ENCODE measurements at regions not wholly inside any gene's neighbourhood (a gene's known extent, or its start where the extent isn't known, plus 50 kb on each side); places are given as distances from the start of the nearest gene placed in this dataset.

DNA sequence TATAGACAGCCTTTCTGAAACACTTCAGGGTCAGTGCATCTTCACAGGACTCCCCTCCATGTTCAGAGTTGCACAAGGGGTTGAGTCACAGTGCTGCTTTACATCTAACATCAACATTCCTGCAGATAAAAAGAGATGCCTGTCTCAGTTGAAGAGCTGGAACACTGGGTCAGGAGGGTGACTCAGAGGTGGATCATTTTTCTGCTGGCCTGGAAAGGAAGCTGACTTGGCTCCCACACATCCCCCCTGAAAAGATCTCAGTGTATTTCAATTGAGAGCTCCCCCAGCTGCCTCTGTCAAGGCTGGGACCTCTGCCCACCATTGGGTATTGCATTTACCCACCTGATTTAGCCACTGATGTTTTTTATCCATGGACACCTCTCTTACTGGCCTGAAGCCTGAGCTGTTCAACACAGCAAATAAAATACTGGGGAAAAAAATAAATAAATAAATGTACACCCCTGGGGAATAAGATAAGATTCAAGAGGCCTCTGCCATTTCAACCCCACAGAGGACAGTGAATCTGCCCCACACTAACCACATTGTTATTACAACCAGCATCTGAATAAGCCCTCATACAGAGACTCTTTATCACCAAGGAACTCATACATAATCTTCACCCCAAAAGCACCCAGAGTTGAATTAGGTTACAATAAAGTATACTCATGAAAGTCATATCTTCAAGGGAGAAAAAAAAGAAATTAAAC lies 716.4 kb downstream of the SEMA5A start (continued):
- TF ChIP-seq, protein P1, sequence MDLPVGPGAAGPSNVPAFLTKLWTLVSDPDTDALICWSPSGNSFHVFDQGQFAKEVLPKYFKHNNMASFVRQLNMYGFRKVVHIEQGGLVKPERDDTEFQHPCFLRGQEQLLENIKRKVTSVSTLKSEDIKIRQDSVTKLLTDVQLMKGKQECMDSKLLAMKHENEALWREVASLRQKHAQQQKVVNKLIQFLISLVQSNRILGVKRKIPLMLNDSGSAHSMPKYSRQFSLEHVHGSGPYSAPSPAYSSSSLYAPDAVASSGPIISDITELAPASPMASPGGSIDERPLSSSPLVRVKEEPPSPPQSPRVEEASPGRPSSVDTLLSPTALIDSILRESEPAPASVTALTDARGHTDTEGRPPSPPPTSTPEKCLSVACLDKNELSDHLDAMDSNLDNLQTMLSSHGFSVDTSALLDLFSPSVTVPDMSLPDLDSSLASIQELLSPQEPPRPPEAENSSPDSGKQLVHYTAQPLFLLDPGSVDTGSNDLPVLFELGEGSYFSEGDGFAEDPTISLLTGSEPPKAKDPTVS (IDR thresholded peaks at IDR 0.05; ENCODE audit: low read depth, low read length), result no peak
- TF ChIP-seq RB1 (IDR thresholded peaks at IDR 0.05; ENCODE audit: borderline replicate concordance) (no peak), TAF1 (IDR thresholded peaks at IDR 0.05; ENCODE audit: borderline replicate concordance, low read depth, low read length) (no peak)

DNA sequence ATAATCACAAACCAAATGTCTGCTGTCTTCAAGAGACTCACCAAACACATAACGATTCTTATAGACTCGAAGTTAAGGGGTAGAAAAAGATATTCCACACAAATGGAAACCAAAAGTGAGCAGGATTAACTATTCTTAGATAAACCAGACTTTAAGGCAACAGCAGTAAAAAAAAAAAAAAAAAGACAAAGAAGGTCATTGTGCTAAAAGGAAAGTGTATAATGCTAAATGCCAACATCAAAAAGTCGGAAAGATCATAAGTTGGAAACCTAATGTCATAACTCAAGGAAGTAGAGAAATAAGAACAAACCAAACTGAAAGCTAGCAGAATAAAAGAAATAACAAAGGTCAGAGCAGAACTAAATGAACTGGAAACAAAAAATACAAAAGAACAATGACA lies 714.6 kb downstream of the SEMA5A start:
- no peak overlapping the region for H3K4me3 ChIP-seq
- TF ChIP-seq LARP7 (IDR thresholded peaks at IDR 0.05) (no peak), YBX1 (IDR thresholded peaks at IDR 0.05) (no peak)
- H3K27ac ChIP-seq (ENCODE audit: control insufficient read depth, insufficient read depth), result no peak overlapping the region
- no peaks in the 10 kb centered on the region for H3K36me3 ChIP-seq (ENCODE audit: control insufficient read depth in 2 of 2, insufficient read depth in 2 of 2, low read length in 1 of 2)
- ChIA-PET POLR2A (no interaction called here), SMC1A (ENCODE audit: uncharacterized antibody, unreplicated experiment) (no interaction called here), CTCF (no interaction called here), RAD21 (ENCODE audit: unreplicated experiment) (interaction anchor here (0.7 kb wide), 1 partner anchor 232 kb away, joined by 3 read pairs; no protein-coding TSS in a partner anchor)
- H3K9ac ChIP-seq (ENCODE audit: control insufficient read depth, insufficient read depth, low read length), result no peak overlapping the region
- intact Hi-C loops (cut with micrococcal nuclease; ENCODE audit: unreplicated experiment) (no loop called here), in situ Hi-C loops (cut with MboI) (no loop called here)
- no peak overlapping the region for H2AFZ ChIP-seq (ENCODE audit: control insufficient read depth, low read depth, low read length)
- H3K4me1 ChIP-seq (ENCODE audit: control insufficient read depth, insufficient read depth, low read length), result no peaks in the 10 kb centered on the region
- no peak for ATAC-seq
- no peaks in the 10 kb centered on the region for H4K20me1 ChIP-seq (ENCODE audit: control insufficient read depth, insufficient read depth)
- 13% methylated on average over 3 of the region's 3 CpGs for WGBS (ENCODE audit: insufficient coverage, insufficient replicate concordance, low lambda C conversion rate, missing lambda C conversion rate)
- no peaks in the 10 kb centered on the region for H3K79me2 ChIP-seq (ENCODE audit: control insufficient read depth, insufficient read depth, low read length)
- H3K4me2 ChIP-seq (ENCODE audit: control insufficient read depth, insufficient read depth), result no peak overlapping the region
- DNase-seq (ENCODE audit: low read depth, low spot score), result no peak
- no peaks in the 10 kb centered on the region for H3K27me3 ChIP-seq (replicated peaks in 1 of 2; ENCODE audit: control insufficient read depth in 2 of 2, insufficient read depth in 2 of 2, low read length in 1 of 2)
- no peaks in the 10 kb centered on the region for H3K9me3 ChIP-seq (replicated peaks; ENCODE audit: control insufficient read depth, insufficient read depth, low read length)
- no peak for FAIRE-seq
- BruUV-seq (replicated peaks), result no TSS peak

Data from GM12878 (cell line).